HG03135 (cell line): ENCODE measurements at regions not wholly inside any gene's neighbourhood (a gene's known extent, or its start where the extent isn't known, plus 50 kb on each side); places are given as distances from the start of the nearest gene placed in this dataset.

Experiments used
- ATAC-seq: cut with Tn5 transposase; IDR thresholded peaks from one replicate; pipeline ENCODE4 v1.9.1; 2021; ENCODE audit warnings: mild to moderate bottlenecking, moderate library complexity; ENCODE audit not compliant: unreplicated experiment

GRCh38 chr12:88957358-88957757 lies 377.1 kb upstream of the KITLG start:
- no peak for ATAC-seq

- ATAC-seq, result no peak
These were observed 375.3 kb upstream of the KITLG start for GRCh38 chr12:88955531-88955930.

GRCh38 chr12:88953029-88953586 lies 372.8 kb upstream of the KITLG start:
- no peak for ATAC-seq

- ATAC-seq, result no peak
These were observed 372.3 kb upstream of the KITLG start for GRCh38 chr12:88952562-88952942.

- ATAC-seq, result no peak
These were observed 371.7 kb upstream of the KITLG start for GRCh38 chr12:88951860-88952561.

- ATAC-seq, result no peak
These were observed 370.9 kb upstream of the KITLG start for GRCh38 chr12:88951177-88951576.

GRCh38 chr12:88947486-88948043 lies 367.3 kb upstream of the KITLG start:
- ATAC-seq, result no peak

- ATAC-seq, result no peak
These were observed 366.2 kb upstream of the KITLG start for GRCh38 chr12:88946372-88946997.

- ATAC-seq, result no peak
These were observed 364.9 kb upstream of the KITLG start for GRCh38 chr12:88945051-88945732.

GRCh38 chr12:88944397-88944796 lies 364.1 kb upstream of the KITLG start:
- no peak for ATAC-seq

GRCh38 chr12:88940854-88941253 lies 360.6 kb upstream of the KITLG start:
- no peak for ATAC-seq

- no peak for ATAC-seq
These were observed 355.6 kb upstream of the KITLG start for GRCh38 chr12:88935856-88936255.

GRCh38 chr12:88934163-88934747 lies 354.0 kb upstream of the KITLG start:
- no peak for ATAC-seq

- ATAC-seq, result no peak
These were observed 352.2 kb upstream of the KITLG start for GRCh38 chr12:88932457-88932856.

- no peak for ATAC-seq
These were observed 351.3 kb upstream of the KITLG start for GRCh38 chr12:88931598-88931997.

GRCh38 chr12:88925454-88925853 lies 345.2 kb upstream of the KITLG start:
- ATAC-seq, result no peak

GRCh38 chr12:88924162-88924561 lies 343.9 kb upstream of the KITLG start:
- ATAC-seq, result no peak

GRCh38 chr12:88923631-88924030 lies 343.4 kb upstream of the KITLG start:
- ATAC-seq, result no peak

- ATAC-seq, result no peak
These were observed 342.5 kb upstream of the KITLG start for GRCh38 chr12:88922816-88923215.

GRCh38 chr12:88921890-88922532 lies 341.7 kb upstream of the KITLG start:
- no peak for ATAC-seq

GRCh38 chr12:88921434-88921833 lies 341.2 kb upstream of the KITLG start:
- ATAC-seq, result no peak
